ENCODE measurements at regions not wholly inside any gene's neighbourhood (a gene's known extent, or its start where the extent isn't known, plus 50 kb on each side); places are given as distances from the start of the nearest gene placed in this dataset.
"Not testable (repeated sequence)": the region's sequence is repeated elsewhere in the genome, so short reads cannot be mapped to it uniquely, and the experiment has no call there.

GRCh38 chr17:43315858-43316521 lies 82.2 kb upstream of the RNU2-1 start:
- no peak for DNase-seq (ENCODE audit: low read depth, low spot score)

GRCh38 chr17:43315369-43315768 lies 81.6 kb upstream of the RNU2-1 start:
- no peak for DNase-seq (ENCODE audit: low read depth, low spot score)

GRCh38 chr17:43314611-43315011 lies 80.8 kb upstream of the RNU2-1 start:
- DNase-seq (ENCODE audit: low read depth, low spot score), result no peak

DNA sequence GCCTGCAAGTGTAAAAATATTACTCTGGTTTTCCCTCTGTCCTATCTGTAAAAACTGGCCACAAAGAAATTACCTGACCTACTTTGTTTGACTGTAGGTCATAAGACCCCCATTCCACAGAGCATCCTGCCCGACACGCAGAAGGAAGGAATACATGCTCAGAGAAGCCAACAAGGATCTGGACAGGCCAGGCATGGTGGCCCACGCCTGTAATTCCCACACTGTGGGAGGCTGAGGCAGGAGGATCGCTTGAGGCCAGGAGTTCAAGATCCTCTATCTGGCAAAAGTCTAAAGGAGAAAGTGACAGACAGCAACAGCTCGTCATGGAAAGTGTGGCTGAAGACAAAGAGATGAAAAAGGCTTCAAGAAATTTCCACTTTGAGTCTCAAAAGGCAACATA lies 78.2 kb upstream of the RNU2-1 start:
- DNase-seq (ENCODE audit: low read depth, low spot score), result no peak

DNA sequence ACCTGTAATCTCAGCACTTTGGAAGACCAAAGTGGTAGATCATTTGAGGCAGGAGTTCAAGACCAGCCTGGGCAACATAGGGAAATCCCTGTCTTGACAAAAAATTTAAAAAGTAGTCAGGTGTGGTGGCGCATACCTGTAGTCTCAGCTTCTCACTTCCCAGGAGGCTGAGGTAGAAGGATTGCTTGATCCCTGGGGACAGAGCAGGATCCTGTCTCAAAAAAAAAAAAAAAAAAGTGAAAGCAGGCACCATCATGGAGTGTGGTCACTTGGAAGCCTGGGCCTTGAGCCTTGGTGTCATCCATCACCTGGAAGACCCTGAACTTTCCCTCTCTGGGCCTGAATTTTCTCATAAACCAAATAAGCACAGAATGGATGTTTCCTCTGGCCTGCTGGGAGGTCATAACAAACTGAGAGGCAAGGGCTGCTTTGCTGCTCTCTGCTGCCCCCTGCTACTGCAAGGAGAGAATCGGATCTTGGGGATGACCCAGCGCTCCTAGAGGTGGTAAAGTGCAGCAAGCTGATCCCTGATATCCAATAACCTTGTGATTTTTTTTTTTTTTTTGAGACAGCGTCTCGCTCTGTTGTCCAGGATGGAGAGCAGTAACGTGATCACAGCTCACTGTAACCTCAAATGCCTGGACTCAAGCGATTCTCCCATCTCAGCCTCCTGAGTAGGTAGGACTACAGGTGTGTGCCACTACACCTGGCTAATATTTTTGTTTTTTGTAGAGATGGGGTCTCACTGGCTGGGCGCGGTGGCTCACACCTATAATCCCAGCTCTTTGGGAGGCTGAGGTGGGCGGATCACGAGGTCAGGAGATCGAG lies 75.9 kb upstream of the RNU2-1 start:
- peak; percentile 35 for DNase-seq (ENCODE audit: low read depth, low spot score)

DNA sequence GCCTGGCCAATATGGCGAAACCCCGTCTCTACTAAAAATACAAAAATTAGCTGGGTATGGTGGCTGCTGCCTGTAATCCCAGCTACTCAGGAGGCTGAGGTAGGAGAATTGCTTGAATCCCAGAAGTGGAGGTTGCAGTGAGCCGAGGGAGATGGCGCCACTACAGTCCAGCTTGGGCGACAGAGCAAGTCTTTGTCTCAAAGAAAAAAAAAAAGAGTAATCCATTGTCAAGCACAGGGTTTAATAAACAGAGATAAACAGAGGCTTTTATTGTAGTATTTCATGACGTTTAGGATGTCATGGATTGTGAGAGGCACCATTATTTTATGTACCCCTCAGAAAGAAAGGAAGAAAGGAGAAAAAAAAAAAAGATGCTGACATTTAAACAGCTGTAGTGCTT lies 75.2 kb upstream of the RNU2-1 start:
- DNase-seq (ENCODE audit: low read depth, low spot score), result no peak

DNA sequence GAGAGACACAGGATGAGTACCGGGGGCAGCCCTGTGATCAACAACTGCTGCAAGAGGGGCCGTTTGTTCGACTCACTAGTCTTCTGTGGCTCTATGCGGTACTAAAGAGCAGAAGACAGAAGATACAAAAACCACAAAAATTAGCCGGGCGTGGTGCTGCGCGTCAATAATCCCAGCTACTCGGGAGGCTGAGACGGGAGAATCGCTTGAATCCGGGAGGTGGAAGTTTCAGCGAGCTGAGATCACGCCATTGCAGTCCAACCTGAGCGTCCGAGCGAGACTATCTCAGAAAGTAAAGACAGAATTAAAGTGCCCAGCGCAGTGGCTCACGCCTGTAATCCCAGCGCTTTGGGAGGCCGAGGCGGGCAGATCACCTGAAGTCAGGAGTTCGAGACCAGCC lies 71.0 kb upstream of the RNU2-1 start:
- DNase-seq (ENCODE audit: low read depth, low spot score), result not testable (repeated sequence)

GRCh38 chr17:43303049-43303448 lies 69.3 kb upstream of the RNU2-1 start:
- not testable (repeated sequence) for DNase-seq (ENCODE audit: low read depth, low spot score)

- DNase-seq (ENCODE audit: low read depth, low spot score), result not testable (repeated sequence)
Measured at GRCh38 chr17:43299300-43300076, 65.7 kb upstream of the RNU2-1 start.

GRCh38 chr17:43289670-43290069 lies 55.9 kb upstream of the RNU2-1 start:
- not testable (repeated sequence) for DNase-seq (ENCODE audit: low read depth, low spot score)

- not testable (repeated sequence) for DNase-seq (ENCODE audit: low read depth, low spot score)
Measured at GRCh38 chr17:43283606-43284005, 49.8 kb upstream of the RNU2-1 start.

Data from ELF-1 (cell line).